ENCODE measurements at regions not wholly inside any gene's neighbourhood (a gene's known extent, or its start where the extent isn't known, plus 50 kb on each side); places are given as distances from the start of the nearest gene placed in this dataset.
A peak's percentile ranks its signal among the peaks of the same experiment; 100 is the strongest.

DNA sequence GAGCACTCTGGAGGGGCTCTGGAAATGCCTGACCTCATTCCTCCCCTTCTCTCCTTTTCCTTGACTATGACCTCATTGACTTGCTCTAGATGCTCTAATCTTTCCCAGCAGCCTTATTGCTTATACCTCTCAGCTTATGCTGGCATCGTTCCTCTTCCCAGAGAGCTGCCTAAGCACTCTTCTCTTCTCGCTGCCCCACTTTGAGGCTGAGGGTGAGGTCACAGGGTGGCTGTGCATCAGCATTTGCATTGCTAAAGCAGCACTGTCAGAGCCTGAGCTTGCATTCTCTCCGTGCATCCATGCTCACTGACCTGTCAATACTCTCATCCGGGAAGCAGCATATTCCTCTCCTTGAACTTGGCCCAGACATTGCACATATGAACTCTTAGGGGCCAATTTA, 96.4 kb upstream of the NTRK2 start:
- TF ChIP-seq GABPA (IDR thresholded peaks at IDR 0.05; ENCODE audit: low read depth) (no peak), SPI1 (IDR thresholded peaks at IDR 0.05; ENCODE audit: borderline replicate concordance, low read depth) (no peak), POLR2AphosphoS5 (IDR thresholded peaks at IDR 0.05; ENCODE audit: low read depth) (no peak)
- TF ChIP-seq, protein P1, sequence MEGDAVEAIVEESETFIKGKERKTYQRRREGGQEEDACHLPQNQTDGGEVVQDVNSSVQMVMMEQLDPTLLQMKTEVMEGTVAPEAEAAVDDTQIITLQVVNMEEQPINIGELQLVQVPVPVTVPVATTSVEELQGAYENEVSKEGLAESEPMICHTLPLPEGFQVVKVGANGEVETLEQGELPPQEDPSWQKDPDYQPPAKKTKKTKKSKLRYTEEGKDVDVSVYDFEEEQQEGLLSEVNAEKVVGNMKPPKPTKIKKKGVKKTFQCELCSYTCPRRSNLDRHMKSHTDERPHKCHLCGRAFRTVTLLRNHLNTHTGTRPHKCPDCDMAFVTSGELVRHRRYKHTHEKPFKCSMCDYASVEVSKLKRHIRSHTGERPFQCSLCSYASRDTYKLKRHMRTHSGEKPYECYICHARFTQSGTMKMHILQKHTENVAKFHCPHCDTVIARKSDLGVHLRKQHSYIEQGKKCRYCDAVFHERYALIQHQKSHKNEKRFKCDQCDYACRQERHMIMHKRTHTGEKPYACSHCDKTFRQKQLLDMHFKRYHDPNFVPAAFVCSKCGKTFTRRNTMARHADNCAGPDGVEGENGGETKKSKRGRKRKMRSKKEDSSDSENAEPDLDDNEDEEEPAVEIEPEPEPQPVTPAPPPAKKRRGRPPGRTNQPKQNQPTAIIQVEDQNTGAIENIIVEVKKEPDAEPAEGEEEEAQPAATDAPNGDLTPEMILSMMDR (IDR thresholded peaks at IDR 0.05; ENCODE audit: insufficient read depth, low read length): no peak
- TF ChIP-seq, protein P2, sequence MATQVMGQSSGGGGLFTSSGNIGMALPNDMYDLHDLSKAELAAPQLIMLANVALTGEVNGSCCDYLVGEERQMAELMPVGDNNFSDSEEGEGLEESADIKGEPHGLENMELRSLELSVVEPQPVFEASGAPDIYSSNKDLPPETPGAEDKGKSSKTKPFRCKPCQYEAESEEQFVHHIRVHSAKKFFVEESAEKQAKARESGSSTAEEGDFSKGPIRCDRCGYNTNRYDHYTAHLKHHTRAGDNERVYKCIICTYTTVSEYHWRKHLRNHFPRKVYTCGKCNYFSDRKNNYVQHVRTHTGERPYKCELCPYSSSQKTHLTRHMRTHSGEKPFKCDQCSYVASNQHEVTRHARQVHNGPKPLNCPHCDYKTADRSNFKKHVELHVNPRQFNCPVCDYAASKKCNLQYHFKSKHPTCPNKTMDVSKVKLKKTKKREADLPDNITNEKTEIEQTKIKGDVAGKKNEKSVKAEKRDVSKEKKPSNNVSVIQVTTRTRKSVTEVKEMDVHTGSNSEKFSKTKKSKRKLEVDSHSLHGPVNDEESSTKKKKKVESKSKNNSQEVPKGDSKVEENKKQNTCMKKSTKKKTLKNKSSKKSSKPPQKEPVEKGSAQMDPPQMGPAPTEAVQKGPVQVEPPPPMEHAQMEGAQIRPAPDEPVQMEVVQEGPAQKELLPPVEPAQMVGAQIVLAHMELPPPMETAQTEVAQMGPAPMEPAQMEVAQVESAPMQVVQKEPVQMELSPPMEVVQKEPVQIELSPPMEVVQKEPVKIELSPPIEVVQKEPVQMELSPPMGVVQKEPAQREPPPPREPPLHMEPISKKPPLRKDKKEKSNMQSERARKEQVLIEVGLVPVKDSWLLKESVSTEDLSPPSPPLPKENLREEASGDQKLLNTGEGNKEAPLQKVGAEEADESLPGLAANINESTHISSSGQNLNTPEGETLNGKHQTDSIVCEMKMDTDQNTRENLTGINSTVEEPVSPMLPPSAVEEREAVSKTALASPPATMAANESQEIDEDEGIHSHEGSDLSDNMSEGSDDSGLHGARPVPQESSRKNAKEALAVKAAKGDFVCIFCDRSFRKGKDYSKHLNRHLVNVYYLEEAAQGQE (IDR thresholded peaks at IDR 0.05; ENCODE audit: insufficient replicate concordance, low read depth): no peak
- DNase-seq (ENCODE audit: low read depth in 1 of 2, low spot score in 1 of 2): no peak
- no peak overlapping the region for H3K4me3 ChIP-seq (replicated peaks; ENCODE audit: insufficient read depth, low read length)
- peaks cover 2% of the 10 kb centered on the region for H3K27me3 ChIP-seq (ENCODE audit: insufficient read depth, poor library complexity, severe bottlenecking)
- no peak overlapping the region for H3K27ac ChIP-seq (replicated peaks)

DNA sequence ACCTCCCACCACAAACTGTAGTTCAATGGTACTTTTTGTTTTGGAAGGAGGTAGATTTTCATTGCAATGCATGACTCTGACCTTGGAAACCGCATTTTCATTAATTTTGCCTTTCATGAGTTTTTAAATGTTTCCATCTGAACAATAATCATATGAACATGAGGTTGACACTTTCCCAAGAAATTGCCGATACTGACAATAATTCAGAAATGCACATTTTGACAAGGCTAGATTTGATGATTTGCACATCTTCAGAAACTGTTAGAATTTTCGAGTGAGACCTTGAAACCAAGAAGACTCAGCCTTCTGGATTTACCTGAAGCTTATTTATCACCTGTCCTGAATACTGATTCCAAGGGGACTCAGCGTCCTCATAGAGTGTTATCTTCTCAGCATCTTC, 93.8 kb upstream of the NTRK2 start:
- H3K27ac ChIP-seq (replicated peaks): no peak overlapping the region
- H3K4me3 ChIP-seq (replicated peaks; ENCODE audit: insufficient read depth, low read length): no peak overlapping the region
- DNase-seq (ENCODE audit: low read depth in 1 of 2, low spot score in 1 of 2): no peak
- H3K27me3 ChIP-seq (ENCODE audit: insufficient read depth, poor library complexity, severe bottlenecking): peaks cover 2% of the 10 kb centered on the region
- TF ChIP-seq SPI1 (IDR thresholded peaks at IDR 0.05; ENCODE audit: borderline replicate concordance, low read depth) (no peak), GABPA (IDR thresholded peaks at IDR 0.05; ENCODE audit: low read depth) (no peak), POLR2AphosphoS5 (IDR thresholded peaks at IDR 0.05; ENCODE audit: low read depth) (no peak)
- TF ChIP-seq, protein P1 (IDR thresholded peaks at IDR 0.05; ENCODE audit: insufficient read depth, low read length): no peak
- TF ChIP-seq, protein P2 (IDR thresholded peaks at IDR 0.05; ENCODE audit: insufficient replicate concordance, low read depth): no peak

DNA sequence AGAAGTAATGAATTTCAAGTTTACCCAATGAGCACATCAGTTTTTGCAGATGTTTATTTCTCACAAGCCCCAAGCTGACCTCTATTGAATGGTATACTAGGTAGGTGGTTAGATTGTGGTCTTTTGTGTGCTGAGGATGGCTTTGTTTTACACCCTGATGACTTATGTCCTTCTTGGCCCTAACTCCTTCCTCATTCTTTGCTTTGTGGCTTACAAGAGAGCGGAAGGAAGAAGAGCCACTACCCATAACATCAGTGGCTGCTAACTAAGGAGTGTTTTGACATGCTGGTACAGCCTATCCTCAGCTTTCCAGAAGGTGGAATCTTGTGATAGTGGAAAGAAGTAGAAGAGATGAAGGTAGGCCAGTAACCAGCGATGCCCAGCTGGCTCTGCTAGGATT, 85.7 kb upstream of the NTRK2 start:
- no peak for TF ChIP-seq GABPA (IDR thresholded peaks at IDR 0.05; ENCODE audit: low read depth)
- no peak; the same call in 1 of the 2 replicates for TF ChIP-seq SPI1 (IDR thresholded peaks at IDR 0.05; ENCODE audit: borderline replicate concordance, low read depth)
- TF ChIP-seq, protein P2 (IDR thresholded peaks at IDR 0.05; ENCODE audit: insufficient replicate concordance, low read depth): no peak
- TF ChIP-seq POLR2AphosphoS5 (IDR thresholded peaks at IDR 0.05; ENCODE audit: low read depth): no peak
- TF ChIP-seq, protein P1 (IDR thresholded peaks at IDR 0.05; ENCODE audit: insufficient read depth, low read length): no peak
- Histone ChIP-seq H3K27me3 (ENCODE audit: insufficient read depth, poor library complexity, severe bottlenecking) (no peaks in the 10 kb centered on the region), H3K27ac (replicated peaks) (no peak overlapping the region), H3K4me3 (replicated peaks; ENCODE audit: insufficient read depth, low read length) (no peak overlapping the region)
- DNase-seq (ENCODE audit: low read depth in 1 of 2, low spot score in 1 of 2): peak in 1 of 2 experiments; percentile 35

Measured in HL-60 (cell line).